ENCODE measurements at regions not wholly inside any gene's neighbourhood (a gene's known extent, or its start where the extent isn't known, plus 50 kb on each side); places are given as distances from the start of the nearest gene placed in this dataset.

DNA sequence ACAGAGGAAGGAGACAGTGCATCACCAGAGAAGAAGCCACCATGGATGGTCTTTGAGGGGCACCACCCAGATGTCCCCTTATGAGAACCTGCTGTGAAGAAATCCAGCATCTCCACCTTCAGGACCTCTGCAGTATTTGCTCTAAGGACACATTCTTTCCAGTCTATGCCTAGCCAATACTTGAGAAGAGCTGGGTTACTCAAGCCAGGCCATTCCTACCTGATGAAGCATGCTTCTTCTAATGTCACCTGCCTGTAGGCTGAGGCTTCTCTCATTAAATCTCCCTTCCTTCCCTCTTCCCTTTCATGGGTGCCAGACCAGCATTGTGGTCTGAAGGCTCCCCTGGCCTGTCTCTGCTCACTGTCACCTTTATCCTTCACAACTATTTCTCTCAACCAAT, 654.5 kb upstream of the AUTS2 start:
- TF ChIP-seq EP300 (IDR thresholded peaks at IDR 0.05) (no peak), POLR2AphosphoS5 (IDR thresholded peaks at IDR 0.05) (no peak), POLR2A (IDR thresholded peaks at IDR 0.05; ENCODE audit: low read depth) (no peak)
- TF ChIP-seq, protein P1, sequence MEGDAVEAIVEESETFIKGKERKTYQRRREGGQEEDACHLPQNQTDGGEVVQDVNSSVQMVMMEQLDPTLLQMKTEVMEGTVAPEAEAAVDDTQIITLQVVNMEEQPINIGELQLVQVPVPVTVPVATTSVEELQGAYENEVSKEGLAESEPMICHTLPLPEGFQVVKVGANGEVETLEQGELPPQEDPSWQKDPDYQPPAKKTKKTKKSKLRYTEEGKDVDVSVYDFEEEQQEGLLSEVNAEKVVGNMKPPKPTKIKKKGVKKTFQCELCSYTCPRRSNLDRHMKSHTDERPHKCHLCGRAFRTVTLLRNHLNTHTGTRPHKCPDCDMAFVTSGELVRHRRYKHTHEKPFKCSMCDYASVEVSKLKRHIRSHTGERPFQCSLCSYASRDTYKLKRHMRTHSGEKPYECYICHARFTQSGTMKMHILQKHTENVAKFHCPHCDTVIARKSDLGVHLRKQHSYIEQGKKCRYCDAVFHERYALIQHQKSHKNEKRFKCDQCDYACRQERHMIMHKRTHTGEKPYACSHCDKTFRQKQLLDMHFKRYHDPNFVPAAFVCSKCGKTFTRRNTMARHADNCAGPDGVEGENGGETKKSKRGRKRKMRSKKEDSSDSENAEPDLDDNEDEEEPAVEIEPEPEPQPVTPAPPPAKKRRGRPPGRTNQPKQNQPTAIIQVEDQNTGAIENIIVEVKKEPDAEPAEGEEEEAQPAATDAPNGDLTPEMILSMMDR (IDR thresholded peaks at IDR 0.05): no peak

Data from esophagus muscularis mucosa (tissue), 4 donors.